ENCODE measurements at regions not wholly inside any gene's neighbourhood (a gene's known extent, or its start where the extent isn't known, plus 50 kb on each side); places are given as distances from the start of the nearest gene placed in this dataset.

DNA sequence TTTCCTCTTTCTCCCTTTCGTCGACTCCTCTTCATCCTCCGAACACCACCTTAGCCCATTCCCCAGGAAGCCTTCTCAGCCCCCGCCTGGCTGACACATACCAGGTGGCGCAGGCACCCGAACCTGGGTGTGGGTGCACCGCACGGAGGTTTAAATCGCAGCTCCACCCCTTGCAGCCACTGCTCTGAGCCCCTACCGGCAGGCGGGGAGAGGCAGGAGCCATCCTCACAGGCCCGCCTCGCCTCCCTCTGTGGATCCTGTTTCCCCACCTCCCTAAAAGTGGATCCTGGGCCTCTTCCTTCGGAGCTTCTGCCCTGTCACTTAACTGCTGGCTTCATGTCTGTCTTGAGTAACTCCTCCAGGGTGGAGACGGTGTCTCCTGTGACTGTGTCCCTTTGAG lies 110.7 kb downstream of the OLFM1 start:
- no peaks in the 10 kb centered on the region for H3K9me3 ChIP-seq (ENCODE audit: control insufficient read depth, insufficient read depth, low read length)
- H3K27me3 ChIP-seq (ENCODE audit: control insufficient read depth, insufficient read depth, low read length): no peaks in the 10 kb centered on the region
- no peak overlapping the region for H3K9ac ChIP-seq (ENCODE audit: low read depth, low read length)
- H3K36me3 ChIP-seq (ENCODE audit: control insufficient read depth, insufficient read depth, low read length): no peaks in the 10 kb centered on the region
- peaks cover 7% of the 10 kb centered on the region for H3K4me1 ChIP-seq (ENCODE audit: control insufficient read depth, insufficient read depth, low read length)
- no peak overlapping the region for H3K4me3 ChIP-seq (ENCODE audit: low read depth, low read length)

DNA sequence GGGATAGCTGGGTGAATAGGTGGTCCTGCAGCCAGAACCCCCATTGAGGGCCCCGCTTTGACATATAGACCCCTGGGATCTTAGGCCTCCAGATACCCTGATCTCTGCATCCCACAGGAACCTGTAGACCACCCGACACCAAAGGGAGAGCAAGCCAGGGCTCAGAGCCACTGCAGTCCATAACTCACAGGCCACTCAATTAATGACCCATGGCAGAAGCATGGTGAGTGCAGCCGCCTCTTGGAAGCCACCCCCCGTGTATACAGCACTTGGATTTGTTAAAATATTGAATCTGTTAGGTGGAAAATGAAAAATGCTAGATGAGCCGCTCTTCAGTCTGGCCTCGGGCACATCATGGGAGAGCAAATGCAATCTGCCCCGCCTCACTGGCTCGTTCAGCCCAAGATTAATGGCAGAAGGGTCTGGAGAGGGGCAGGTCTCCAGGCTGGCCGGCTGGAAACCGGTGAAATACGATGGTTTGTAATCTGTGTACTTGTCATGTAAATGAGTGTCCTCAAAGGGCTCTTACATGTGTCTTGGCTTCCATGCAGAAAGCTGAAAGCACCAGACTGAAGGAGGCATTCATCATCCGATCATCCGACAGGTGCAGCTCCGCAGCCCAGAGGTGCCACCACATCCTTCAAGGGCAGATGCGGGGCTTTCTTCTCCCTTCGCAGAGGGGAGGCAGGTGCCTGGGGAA lies 111.3 kb downstream of the OLFM1 start:
- Histone ChIP-seq H3K9me3 (ENCODE audit: control insufficient read depth, insufficient read depth, low read length) (no peaks in the 10 kb centered on the region), H3K9ac (ENCODE audit: low read depth, low read length) (no peak overlapping the region), H3K4me3 (ENCODE audit: low read depth, low read length) (no peak overlapping the region), H3K36me3 (ENCODE audit: control insufficient read depth, insufficient read depth, low read length) (no peaks in the 10 kb centered on the region), H3K4me1 (ENCODE audit: control insufficient read depth, insufficient read depth, low read length) (peaks cover 7% of the 10 kb centered on the region), H3K27me3 (ENCODE audit: control insufficient read depth, insufficient read depth, low read length) (no peaks in the 10 kb centered on the region)

DNA sequence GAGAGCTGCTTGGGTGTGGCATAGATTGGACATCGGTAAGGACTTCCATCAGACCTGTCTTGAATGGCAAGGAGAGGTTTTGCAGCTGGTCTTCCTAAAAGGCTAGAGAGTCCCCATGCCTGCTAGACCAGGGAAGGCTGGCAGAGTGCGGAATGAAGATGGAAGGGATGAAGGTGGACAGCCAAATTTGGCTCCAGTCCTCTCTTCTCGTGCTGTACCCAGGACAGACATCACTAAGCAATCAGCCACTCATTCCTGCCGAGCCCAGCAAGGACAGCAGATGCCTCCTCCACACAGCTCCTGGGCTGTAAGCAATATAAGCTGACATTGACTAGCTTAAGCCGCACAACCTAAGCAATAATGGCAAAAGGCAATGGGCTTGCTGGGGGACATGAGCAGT lies 112.0 kb downstream of the OLFM1 start:
- Histone ChIP-seq H3K9me3 (ENCODE audit: control insufficient read depth, insufficient read depth, low read length) (no peaks in the 10 kb centered on the region), H3K9ac (ENCODE audit: low read depth, low read length) (no peak overlapping the region), H3K4me3 (ENCODE audit: low read depth, low read length) (no peak overlapping the region), H3K36me3 (ENCODE audit: control insufficient read depth, insufficient read depth, low read length) (no peaks in the 10 kb centered on the region), H3K4me1 (ENCODE audit: control insufficient read depth, insufficient read depth, low read length) (peaks cover 7% of the 10 kb centered on the region), H3K27me3 (ENCODE audit: control insufficient read depth, insufficient read depth, low read length) (no peaks in the 10 kb centered on the region)

DNA sequence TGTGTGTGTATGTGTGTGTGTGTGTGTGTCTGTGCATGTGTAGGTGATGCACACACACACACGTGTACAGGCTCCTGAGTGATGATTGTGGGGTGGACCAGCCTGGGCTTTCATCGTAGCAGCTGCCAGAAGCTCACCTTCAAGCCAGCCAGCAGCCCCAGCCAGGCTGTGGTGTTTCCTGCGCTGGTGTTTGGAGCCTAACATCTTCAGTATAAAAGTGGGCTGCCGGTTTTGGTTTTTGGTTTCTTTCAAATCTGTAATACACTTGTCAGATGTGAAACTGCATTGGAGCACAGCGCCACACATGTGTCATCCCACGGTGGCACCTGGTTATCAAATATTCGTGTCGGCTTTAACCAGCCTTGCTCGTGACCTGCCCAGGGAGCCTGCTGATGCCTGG lies 114.2 kb downstream of the OLFM1 start:
- H3K4me1 ChIP-seq (ENCODE audit: control insufficient read depth, insufficient read depth, low read length): peaks cover 7% of the 10 kb centered on the region
- H3K27me3 ChIP-seq (ENCODE audit: control insufficient read depth, insufficient read depth, low read length): no peaks in the 10 kb centered on the region
- H3K4me3 ChIP-seq (ENCODE audit: low read depth, low read length): no peak overlapping the region
- H3K36me3 ChIP-seq (ENCODE audit: control insufficient read depth, insufficient read depth, low read length): no peaks in the 10 kb centered on the region
- H3K9ac ChIP-seq (ENCODE audit: low read depth, low read length): no peak overlapping the region
- H3K9me3 ChIP-seq (ENCODE audit: control insufficient read depth, insufficient read depth, low read length): no peaks in the 10 kb centered on the region

DNA sequence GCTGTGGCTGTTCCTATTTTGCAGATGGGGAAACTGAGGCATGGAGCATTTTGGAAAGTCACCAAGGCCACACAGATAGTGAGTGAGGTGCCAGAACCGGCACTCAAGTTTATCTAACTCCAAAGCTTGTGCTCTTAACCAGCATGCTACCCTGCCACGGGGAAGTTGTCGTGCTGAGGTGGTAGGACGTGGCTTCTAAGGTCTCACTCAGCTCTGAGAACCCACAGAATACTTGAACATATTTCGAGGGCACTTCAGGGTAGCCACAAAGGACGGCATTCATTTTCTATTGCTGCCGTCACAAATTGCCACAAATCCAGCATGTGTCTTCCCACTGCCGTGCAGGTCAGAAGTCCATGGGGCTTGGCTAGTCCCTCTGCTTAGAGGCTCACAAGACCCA lies 116.7 kb downstream of the OLFM1 start:
- H3K9me3 ChIP-seq (ENCODE audit: control insufficient read depth, insufficient read depth, low read length): no peaks in the 10 kb centered on the region
- peaks cover 4% of the 10 kb centered on the region for H3K4me1 ChIP-seq (ENCODE audit: control insufficient read depth, insufficient read depth, low read length)
- H3K9ac ChIP-seq (ENCODE audit: low read depth, low read length): no peak overlapping the region
- H3K27me3 ChIP-seq (ENCODE audit: control insufficient read depth, insufficient read depth, low read length): no peaks in the 10 kb centered on the region
- no peaks in the 10 kb centered on the region for H3K36me3 ChIP-seq (ENCODE audit: control insufficient read depth, insufficient read depth, low read length)
- no peak overlapping the region for H3K4me3 ChIP-seq (ENCODE audit: low read depth, low read length)

DNA sequence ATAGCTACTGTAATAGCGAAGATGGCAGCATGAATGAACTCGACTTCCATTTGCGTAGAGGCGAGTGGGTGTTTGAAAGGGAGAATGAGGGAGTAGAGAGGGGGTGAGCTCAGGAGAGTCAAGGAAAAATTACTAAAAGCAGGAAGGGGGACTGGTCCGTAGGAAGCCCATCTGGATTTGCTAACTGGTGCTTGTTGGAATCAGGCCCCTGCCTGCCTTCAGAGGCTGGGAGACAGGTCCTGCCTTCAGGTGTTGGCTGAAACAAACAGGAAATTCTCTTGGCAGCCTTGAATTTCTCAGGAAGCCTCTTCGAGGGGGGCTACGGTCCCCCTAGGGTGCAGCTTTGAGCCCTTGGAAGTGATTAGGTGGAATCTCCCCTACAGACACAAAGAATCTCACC lies 121.7 kb downstream of the OLFM1 start:
- Histone ChIP-seq H3K36me3 (ENCODE audit: control insufficient read depth, insufficient read depth, low read length) (no peaks in the 10 kb centered on the region), H3K4me3 (ENCODE audit: low read depth, low read length) (no peak overlapping the region), H3K4me1 (ENCODE audit: control insufficient read depth, insufficient read depth, low read length) (no peaks in the 10 kb centered on the region), H3K9ac (ENCODE audit: low read depth, low read length) (no peak overlapping the region), H3K27me3 (ENCODE audit: control insufficient read depth, insufficient read depth, low read length) (no peaks in the 10 kb centered on the region), H3K9me3 (ENCODE audit: control insufficient read depth, insufficient read depth, low read length) (no peaks in the 10 kb centered on the region)

DNA sequence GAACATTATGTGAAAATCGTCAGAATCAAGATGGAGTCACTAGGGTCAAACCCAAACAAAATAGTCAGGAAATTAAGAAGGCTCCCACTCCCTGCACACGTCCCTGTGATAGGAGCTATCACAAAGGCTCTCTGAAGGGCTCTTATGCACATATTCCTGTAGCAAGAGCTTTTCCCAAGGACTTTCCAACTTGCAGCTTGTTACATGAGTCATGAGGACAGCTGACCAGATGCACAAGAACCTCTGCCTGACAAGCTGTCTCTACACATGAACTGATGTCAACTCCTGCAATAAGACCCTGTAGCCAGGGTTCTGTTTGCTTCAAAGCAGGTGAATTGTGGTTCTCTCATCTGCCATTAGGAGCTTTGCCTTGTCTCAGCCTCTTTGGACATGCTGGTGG lies 122.4 kb downstream of the OLFM1 start:
- Histone ChIP-seq H3K9me3 (ENCODE audit: control insufficient read depth, insufficient read depth, low read length) (no peaks in the 10 kb centered on the region), H3K36me3 (ENCODE audit: control insufficient read depth, insufficient read depth, low read length) (no peaks in the 10 kb centered on the region), H3K4me1 (ENCODE audit: control insufficient read depth, insufficient read depth, low read length) (no peaks in the 10 kb centered on the region), H3K9ac (ENCODE audit: low read depth, low read length) (no peak overlapping the region), H3K4me3 (ENCODE audit: low read depth, low read length) (no peak overlapping the region), H3K27me3 (ENCODE audit: control insufficient read depth, insufficient read depth, low read length) (no peaks in the 10 kb centered on the region)

DNA sequence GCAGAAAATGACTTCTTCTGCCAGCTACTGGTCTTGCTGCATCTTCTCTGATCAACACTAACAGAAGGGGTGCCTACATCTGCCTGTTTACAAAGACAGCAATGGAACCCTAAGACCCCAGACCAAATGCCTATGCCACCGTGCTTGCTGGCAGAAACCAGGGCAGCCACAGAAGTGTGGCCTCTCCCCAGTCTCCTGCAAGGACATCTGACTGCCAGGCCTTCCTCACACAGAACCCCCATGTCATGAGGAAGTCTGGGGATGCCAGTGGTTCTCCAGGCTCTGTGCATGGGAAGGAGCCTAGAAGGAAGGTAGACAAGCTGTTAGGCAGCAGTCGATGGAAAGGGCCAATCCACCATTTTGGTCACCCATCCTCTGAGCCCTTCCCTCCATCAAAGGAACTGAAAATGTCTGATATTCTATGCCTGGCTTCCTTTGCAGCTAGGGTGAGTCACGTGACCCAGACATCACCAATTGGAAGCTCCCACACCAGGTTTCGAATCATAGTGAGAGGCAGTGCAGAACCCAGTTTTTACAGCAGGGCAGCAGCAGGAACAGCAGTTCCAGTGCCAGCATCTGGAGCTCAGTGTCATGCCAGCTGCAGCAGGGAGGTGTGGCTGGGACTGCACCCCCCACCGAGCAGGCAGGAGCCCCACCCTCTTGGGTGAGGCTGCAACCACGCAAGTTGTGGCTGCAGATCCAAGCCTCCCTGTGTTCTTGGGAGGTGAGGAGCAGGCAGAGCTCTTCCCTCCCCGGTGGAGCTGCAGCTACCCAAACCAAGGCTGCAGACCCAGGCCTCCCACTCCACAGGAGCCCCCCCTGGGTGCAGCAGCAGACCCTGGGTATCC lies 123.4 kb downstream of the OLFM1 start:
- H3K27me3 ChIP-seq (ENCODE audit: control insufficient read depth, insufficient read depth, low read length): no peaks in the 10 kb centered on the region

DNA sequence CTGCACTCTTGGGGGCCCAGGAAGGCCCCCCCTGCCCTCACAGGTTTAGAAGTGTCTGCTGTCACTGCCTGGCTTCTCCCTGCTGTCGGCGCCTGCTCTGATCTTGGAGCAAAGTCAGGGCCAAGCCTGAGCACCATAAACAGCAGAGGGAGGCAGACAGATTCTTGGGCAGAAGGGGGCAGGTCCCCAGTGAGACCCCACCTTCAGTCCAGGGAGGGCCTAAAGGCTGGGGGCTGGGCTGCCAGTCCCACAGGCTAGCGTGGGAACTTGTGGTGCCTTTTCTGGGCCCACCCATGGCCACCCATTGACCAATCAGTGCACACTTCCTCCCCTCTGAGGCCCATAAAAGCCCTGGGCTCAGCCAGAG lies 124.0 kb downstream of the OLFM1 start:
- no peaks in the 10 kb centered on the region for H3K9me3 ChIP-seq (ENCODE audit: control insufficient read depth, insufficient read depth, low read length)
- H3K36me3 ChIP-seq (ENCODE audit: control insufficient read depth, insufficient read depth, low read length): no peaks in the 10 kb centered on the region
- H3K27me3 ChIP-seq (ENCODE audit: control insufficient read depth, insufficient read depth, low read length): no peaks in the 10 kb centered on the region
- H3K4me3 ChIP-seq (ENCODE audit: low read depth, low read length): no peak overlapping the region
- no peaks in the 10 kb centered on the region for H3K4me1 ChIP-seq (ENCODE audit: control insufficient read depth, insufficient read depth, low read length)
- no peak overlapping the region for H3K9ac ChIP-seq (ENCODE audit: low read depth, low read length)

More for the DNA sequence above, 123.4 kb downstream of the OLFM1 start:
- H3K9me3 ChIP-seq (ENCODE audit: control insufficient read depth, insufficient read depth, low read length): no peaks in the 10 kb centered on the region
- no peak overlapping the region for H3K9ac ChIP-seq (ENCODE audit: low read depth, low read length)
- H3K4me1 ChIP-seq (ENCODE audit: control insufficient read depth, insufficient read depth, low read length): no peaks in the 10 kb centered on the region
- no peaks in the 10 kb centered on the region for H3K36me3 ChIP-seq (ENCODE audit: control insufficient read depth, insufficient read depth, low read length)
- H3K4me3 ChIP-seq (ENCODE audit: low read depth, low read length): no peak overlapping the region

DNA sequence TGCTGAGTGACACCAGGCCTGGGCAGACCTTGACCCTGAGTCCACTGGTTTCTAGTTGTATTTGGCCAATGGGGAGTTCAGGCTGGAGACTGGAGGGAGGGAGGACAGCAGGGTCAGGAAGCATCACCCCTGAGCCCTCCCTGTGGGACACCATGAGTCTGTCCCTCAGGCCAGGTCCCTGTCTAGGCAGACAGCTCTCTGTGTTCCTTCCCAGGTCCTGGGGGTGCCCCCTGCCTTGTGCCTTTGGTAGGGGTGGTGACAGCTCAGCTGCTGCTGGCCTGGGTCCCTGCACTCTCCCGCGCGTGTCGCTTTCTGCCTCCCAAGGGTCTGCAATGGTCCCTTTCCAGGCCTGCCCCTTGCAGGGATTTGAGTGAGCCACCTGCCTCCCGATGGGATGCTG lies 125.5 kb downstream of the OLFM1 start:
- Histone ChIP-seq H3K9me3 (ENCODE audit: control insufficient read depth, insufficient read depth, low read length) (no peaks in the 10 kb centered on the region), H3K4me1 (ENCODE audit: control insufficient read depth, insufficient read depth, low read length) (no peaks in the 10 kb centered on the region), H3K9ac (ENCODE audit: low read depth, low read length) (no peak overlapping the region), H3K36me3 (ENCODE audit: control insufficient read depth, insufficient read depth, low read length) (no peaks in the 10 kb centered on the region), H3K27me3 (ENCODE audit: control insufficient read depth, insufficient read depth, low read length) (no peaks in the 10 kb centered on the region), H3K4me3 (ENCODE audit: low read depth, low read length) (no peak overlapping the region)

DNA sequence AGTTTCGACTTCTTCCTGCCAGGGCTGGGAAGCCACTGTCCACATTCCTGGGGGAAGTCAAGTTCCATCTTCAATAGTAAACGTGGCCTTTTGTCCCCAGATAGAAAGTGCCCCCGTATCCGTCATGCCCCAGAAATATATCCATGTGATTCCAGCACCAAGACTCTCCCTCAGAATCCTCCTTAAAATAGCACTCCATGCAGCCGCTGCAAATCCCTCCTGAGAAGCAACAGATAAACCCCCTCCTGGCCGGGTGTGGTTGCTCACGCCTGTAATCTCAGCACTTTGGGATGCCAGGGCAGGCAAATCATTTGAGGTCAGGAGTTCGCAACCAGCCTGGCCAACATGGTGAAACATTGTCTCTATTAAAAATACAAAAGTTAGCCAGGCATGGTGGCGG lies 126.1 kb downstream of the OLFM1 start:
- no peak overlapping the region for H3K4me3 ChIP-seq (ENCODE audit: low read depth, low read length)
- H3K9ac ChIP-seq (ENCODE audit: low read depth, low read length): no peak overlapping the region
- no peaks in the 10 kb centered on the region for H3K9me3 ChIP-seq (ENCODE audit: control insufficient read depth, insufficient read depth, low read length)
- H3K4me1 ChIP-seq (ENCODE audit: control insufficient read depth, insufficient read depth, low read length): peaks cover under 1% of the 10 kb centered on the region
- no peaks in the 10 kb centered on the region for H3K27me3 ChIP-seq (ENCODE audit: control insufficient read depth, insufficient read depth, low read length)
- no peaks in the 10 kb centered on the region for H3K36me3 ChIP-seq (ENCODE audit: control insufficient read depth, insufficient read depth, low read length)

DNA sequence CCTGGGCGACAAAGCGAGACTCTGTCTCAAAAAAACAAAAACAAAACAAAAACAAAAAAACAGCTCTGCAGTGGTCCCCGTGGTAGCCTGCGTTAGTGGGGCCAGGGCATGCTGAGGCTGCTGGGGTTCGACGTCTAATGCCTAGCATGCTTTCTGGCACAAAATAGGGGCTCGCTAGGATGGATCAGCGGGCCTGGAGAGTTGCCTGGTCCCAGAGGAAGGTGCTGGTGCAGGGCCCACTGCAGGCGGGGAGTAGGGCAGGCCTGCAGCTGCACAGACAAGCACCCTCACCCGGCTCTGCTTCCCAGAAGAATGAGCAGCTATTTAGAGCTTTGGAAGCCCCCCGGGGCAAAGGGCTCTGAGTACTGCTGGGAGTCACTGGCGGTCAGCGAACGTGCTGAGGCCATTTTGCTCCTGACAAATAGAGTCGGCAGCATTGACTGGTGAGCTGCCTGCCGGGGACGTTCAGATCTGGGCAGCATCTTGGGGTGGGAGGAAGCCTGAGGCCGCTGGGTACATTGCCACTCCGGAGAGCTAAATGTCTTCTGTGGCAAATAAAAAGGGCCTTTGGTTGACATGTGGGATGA lies 126.7 kb downstream of the OLFM1 start:
- Histone ChIP-seq H3K4me1 (ENCODE audit: control insufficient read depth, insufficient read depth, low read length) (peaks cover 2% of the 10 kb centered on the region), H3K9ac (ENCODE audit: low read depth, low read length) (no peak overlapping the region), H3K27me3 (ENCODE audit: control insufficient read depth, insufficient read depth, low read length) (no peaks in the 10 kb centered on the region)

More for the DNA sequence above, 126.7 kb downstream of the OLFM1 start:
- Histone ChIP-seq H3K36me3 (ENCODE audit: control insufficient read depth, insufficient read depth, low read length) (no peaks in the 10 kb centered on the region), H3K9me3 (ENCODE audit: control insufficient read depth, insufficient read depth, low read length) (no peaks in the 10 kb centered on the region), H3K4me3 (ENCODE audit: low read depth, low read length) (no peak overlapping the region)
